ENCODE measurements at regions not wholly inside any gene's neighbourhood (a gene's known extent, or its start where the extent isn't known, plus 50 kb on each side); places are given as distances from the start of the nearest gene placed in this dataset.

DNA sequence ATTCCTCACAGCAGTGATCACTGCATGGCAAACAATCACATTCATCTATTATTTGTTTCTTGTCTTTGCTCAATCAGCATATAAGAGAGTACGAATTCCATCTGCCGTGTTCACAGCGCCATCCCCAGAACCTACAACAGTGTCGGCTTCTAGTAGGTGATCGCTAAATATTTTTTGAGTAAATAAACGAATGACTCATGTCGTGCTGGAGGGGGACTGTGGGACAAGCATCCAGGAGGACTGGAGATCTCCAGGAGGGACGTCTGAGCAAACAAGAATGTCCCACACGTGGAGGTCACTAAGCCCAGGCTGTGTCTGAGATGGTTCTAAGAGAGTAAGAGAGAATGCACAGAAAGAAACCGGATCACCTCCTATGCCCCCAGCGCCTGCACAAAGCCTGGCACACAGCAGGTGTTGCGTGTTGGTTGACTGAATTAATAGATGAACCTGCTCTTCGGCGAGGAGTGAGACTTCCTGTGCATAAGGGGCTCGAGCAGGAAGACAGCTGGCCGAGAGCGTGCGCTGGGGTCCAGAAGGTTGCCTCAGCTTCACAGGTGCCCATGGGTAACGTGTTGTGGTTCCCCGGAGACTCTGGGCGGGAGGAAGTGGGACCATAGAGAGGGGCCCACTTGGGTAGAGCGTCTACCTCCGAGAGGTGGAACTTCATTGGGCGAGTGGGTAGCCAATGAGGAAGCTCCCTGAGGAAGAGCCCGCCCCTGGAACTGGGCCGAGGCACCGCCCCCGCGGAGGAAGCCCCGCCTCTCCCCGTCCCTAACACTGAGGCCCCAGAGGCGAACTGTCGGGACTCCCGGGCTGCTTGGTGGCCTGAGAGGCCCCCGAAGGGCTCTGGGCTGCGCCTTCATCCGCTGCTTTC is 193.0 kb downstream of the MELK start (continued):
- no peak; a peak in 1 of 4 replicates for TF ChIP-seq SIN3A (conservative IDR thresholded peaks at IDR 0.05 in 1 of 2, IDR thresholded peaks at IDR 0.05 in 1 of 2; ENCODE audit: low read depth in 1 of 2, low read length in 2 of 2)
- no peak for TF ChIP-seq NANOG (IDR thresholded peaks at IDR 0.05; ENCODE audit: insufficient read depth, low read depth, low read length, poor library complexity, severe bottlenecking)
- TF ChIP-seq, protein P1, sequence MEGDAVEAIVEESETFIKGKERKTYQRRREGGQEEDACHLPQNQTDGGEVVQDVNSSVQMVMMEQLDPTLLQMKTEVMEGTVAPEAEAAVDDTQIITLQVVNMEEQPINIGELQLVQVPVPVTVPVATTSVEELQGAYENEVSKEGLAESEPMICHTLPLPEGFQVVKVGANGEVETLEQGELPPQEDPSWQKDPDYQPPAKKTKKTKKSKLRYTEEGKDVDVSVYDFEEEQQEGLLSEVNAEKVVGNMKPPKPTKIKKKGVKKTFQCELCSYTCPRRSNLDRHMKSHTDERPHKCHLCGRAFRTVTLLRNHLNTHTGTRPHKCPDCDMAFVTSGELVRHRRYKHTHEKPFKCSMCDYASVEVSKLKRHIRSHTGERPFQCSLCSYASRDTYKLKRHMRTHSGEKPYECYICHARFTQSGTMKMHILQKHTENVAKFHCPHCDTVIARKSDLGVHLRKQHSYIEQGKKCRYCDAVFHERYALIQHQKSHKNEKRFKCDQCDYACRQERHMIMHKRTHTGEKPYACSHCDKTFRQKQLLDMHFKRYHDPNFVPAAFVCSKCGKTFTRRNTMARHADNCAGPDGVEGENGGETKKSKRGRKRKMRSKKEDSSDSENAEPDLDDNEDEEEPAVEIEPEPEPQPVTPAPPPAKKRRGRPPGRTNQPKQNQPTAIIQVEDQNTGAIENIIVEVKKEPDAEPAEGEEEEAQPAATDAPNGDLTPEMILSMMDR (IDR thresholded peaks at IDR 0.05; ENCODE audit: control extremely low read depth in 1 of 3, insufficient read depth in 1 of 3, low read depth in 1 of 3, low read length in 3 of 3) = no peak
- no peak for TF ChIP-seq BACH1 (IDR thresholded peaks at IDR 0.05; ENCODE audit: low read length)
- peak in 1 of 2 experiments; percentile 63; a peak in 2 of 3 replicates for TF ChIP-seq POLR2A (IDR thresholded peaks at IDR 0.05; ENCODE audit: control extremely low read depth in 1 of 2, low read depth in 2 of 2, low read length in 2 of 2)
- TF ChIP-seq KDM4A (IDR thresholded peaks at IDR 0.05; ENCODE audit: low read depth, low read length, severe bottlenecking) = peak; percentile 46
- TF ChIP-seq EZH2 (IDR thresholded peaks at IDR 0.05; ENCODE audit: low read depth, low read length, severe bottlenecking) = no peak

All from H1 (cell line).